Cardiac muscle cell (in vitro differentiated cells and primary cell): ENCODE measurements at regions not wholly inside any gene's neighbourhood (a gene's known extent, or its start where the extent isn't known, plus 50 kb on each side); places are given as distances from the start of the nearest gene placed in this dataset.

Experiments
- DNase-seq, 2 donors: peaks; one replicate each; pipeline versions ENCODE4 v3.0.0 to v3.0.0-alpha.2; 2010 to 2017; ENCODE audit warnings: low read depth in 1 of 2, low spot score in 1 of 2
- H3K27ac ChIP-seq: fragments of 200-600 bp; sonication (generic); 2 replicates; pipeline ENCODE4 v1.5.1; 2016
- H3K27me3 ChIP-seq: fragments of 200-600 bp; sonication (generic); 2 replicates; pipeline ENCODE4 v1.6.0; 2016; ENCODE audit warnings: control low read depth
- H3K36me3 ChIP-seq: fragments of 200-600 bp; sonication (generic); 2 replicates; pipeline ENCODE4 v1.5.1; 2016; ENCODE audit warnings: control low read depth
- H3K4me1 ChIP-seq: fragments of 200-600 bp; sonication (generic); 2 replicates; pipeline ENCODE4 v1.8.1; 2017; ENCODE audit warnings: low read depth, mild to moderate bottlenecking, mixed run types
- H3K4me3 ChIP-seq: fragments of 200-600 bp; sonication (generic); 2 replicates; pipeline ENCODE4 v1.5.1; 2016; ENCODE audit warnings: mild to moderate bottlenecking
- H3K9me3 ChIP-seq: fragments of 200-600 bp; sonication (generic); 2 replicates; pipeline ENCODE4 v1.5.1; 2017; ENCODE audit warnings: low read depth, mild to moderate bottlenecking, control low read depth
- CTCF ChIP-seq: IDR thresholded peaks from 2 replicates; pipeline ENCODE4 v1.5.1; 2012; ENCODE audit warnings: low read depth, mild to moderate bottlenecking, low read length

- Histone ChIP-seq H3K9me3 (no peaks in the 10 kb centered on the region), H3K27ac (no peak overlapping the region), H3K36me3 (no peaks in the 10 kb centered on the region), H3K4me1 (no peaks in the 10 kb centered on the region), H3K27me3 (no peaks in the 10 kb centered on the region), H3K4me3 (no peak overlapping the region)
- no peak for TF ChIP-seq CTCF
- no peak for DNase-seq
Measured at GRCh38 chr10:89975071-89975470, 273.7 kb downstream of the KIF20B start.

DNA sequence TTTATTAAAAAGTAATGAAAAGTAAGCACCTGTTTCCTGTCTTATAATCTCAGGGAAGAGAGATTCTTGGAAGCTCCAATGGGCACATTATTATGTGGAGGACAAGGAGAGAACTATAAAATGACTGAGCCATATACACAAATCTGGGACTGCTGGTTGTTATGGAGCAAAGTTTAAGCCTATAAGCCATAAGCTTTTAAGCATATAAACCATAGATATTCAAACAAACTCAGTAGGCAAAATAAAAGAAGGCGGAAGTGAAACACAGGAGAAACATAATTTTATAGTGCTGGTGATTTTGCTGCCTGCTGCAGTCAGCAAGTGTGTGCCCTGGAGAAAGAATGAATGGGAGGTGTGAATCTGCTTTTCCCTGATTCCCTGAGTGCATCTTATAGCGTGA, 274.4 kb downstream of the KIF20B start:
- H3K4me1 ChIP-seq = no peaks in the 10 kb centered on the region

DNA sequence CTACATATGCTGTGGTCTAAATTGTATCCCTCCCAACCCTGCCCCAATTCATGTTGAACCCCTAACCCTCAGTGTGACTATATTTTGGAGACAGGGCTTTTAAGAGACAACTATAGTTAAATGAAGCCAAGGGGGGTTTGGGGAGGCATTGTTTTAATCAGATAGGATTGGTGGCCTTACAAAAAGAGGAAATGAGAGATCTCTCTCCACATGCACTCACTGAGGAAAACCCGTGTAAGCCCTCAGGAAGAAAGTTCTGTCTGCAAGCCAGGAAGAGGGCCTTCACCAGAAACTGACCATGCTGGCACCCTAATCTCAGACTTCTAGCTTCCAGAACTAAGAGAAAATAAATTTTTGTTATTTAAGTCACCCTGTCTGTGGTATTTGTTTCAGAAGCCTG, 276.7 kb downstream of the KIF20B start:
- H3K4me1 ChIP-seq = no peaks in the 10 kb centered on the region
- H3K27ac ChIP-seq = no peak overlapping the region
- no peak overlapping the region for H3K4me3 ChIP-seq
- no peak for TF ChIP-seq CTCF
- H3K27me3 ChIP-seq = no peaks in the 10 kb centered on the region
- H3K9me3 ChIP-seq = no peaks in the 10 kb centered on the region
- no peaks in the 10 kb centered on the region for H3K36me3 ChIP-seq
- DNase-seq = no peak

More for the DNA sequence above, 274.4 kb downstream of the KIF20B start:
- Histone ChIP-seq H3K4me3 (no peak overlapping the region), H3K9me3 (no peaks in the 10 kb centered on the region), H3K27me3 (no peaks in the 10 kb centered on the region), H3K27ac (no peak overlapping the region), H3K36me3 (no peaks in the 10 kb centered on the region)
- no peak for DNase-seq
- no peak for TF ChIP-seq CTCF

DNA sequence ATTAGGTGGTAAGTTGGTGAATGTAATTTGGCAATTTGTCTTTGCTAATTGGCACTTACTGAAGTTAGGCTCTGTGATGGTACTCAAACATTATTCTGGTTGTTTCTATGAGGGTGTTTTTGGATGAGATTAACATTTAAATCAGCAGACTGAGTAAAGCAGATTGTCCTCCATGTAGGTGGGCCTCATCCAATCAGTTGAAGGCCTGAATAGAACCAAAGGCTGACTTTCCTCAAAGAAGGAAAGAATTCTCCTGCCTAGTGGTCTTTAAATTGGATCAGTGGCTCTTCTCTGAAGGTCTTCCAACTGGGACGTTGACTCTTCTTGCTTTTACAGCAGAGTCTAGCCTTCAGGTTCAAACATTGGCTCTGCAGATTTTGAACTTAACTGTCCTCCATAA, 278.3 kb downstream of the KIF20B start:
- no peak for TF ChIP-seq CTCF
- H3K9me3 ChIP-seq = no peaks in the 10 kb centered on the region
- no peak for DNase-seq
- H3K27ac ChIP-seq = no peak overlapping the region
- H3K4me1 ChIP-seq = no peaks in the 10 kb centered on the region
- H3K36me3 ChIP-seq = no peaks in the 10 kb centered on the region
- no peaks in the 10 kb centered on the region for H3K27me3 ChIP-seq
- H3K4me3 ChIP-seq = no peak overlapping the region

GRCh38 chr10:89980166-89980565, 278.8 kb downstream of the KIF20B start:
- H3K4me1 ChIP-seq = no peaks in the 10 kb centered on the region
- no peak for DNase-seq
- no peak overlapping the region for H3K4me3 ChIP-seq
- no peaks in the 10 kb centered on the region for H3K9me3 ChIP-seq
- no peak overlapping the region for H3K27ac ChIP-seq
- H3K27me3 ChIP-seq = no peaks in the 10 kb centered on the region
- H3K36me3 ChIP-seq = no peaks in the 10 kb centered on the region
- no peak for TF ChIP-seq CTCF

DNA sequence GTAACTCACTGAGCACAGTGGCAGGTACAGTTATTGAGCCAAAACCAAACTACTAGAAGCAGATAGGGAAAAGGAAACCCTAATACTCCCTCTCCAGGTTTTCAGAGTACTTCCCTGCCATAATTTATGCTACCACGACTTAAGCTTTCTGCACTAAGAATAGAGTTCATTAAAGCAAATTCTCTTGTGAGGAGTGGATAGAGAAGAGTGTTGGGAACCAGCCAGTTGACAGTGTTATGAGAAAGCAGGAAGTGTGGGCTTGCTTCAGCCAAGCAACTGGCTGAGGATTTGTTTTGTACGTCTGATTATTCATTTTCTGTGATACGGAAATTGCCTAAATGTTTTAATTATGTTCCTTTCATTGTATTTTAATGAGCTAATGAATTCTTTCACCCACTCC, 280.5 kb downstream of the KIF20B start:
- Histone ChIP-seq H3K9me3 (no peaks in the 10 kb centered on the region), H3K4me3 (no peak overlapping the region), H3K36me3 (no peaks in the 10 kb centered on the region), H3K27me3 (no peaks in the 10 kb centered on the region), H3K27ac (no peak overlapping the region), H3K4me1 (no peaks in the 10 kb centered on the region)
- DNase-seq = peak in 1 of 2 donors; percentile 74
- no peak for TF ChIP-seq CTCF
